SU-DHL-6 (cell line): ENCODE measurements at regions not wholly inside any gene's neighbourhood (a gene's known extent, or its start where the extent isn't known, plus 50 kb on each side); places are given as distances from the start of the nearest gene placed in this dataset.

Experiments used
- CTCF ChIP-seq: fragments of 200-600 bp; sonication (generic); IDR thresholded peaks from one replicate; pipeline ENCODE4 v1.5.1; 2017; ENCODE audit warnings: antibody characterized with exemption, mild to moderate bottlenecking, low read length, moderate library complexity; ENCODE audit not compliant: insufficient read depth, poor library complexity, severe bottlenecking
- EZH2phosphoT487 ChIP-seq: fragments of 200-600 bp; sonication (generic), shearing (Covaris generic); conservative IDR thresholded peaks from 2 replicates; pipeline ENCODE4 v1.6.1; 2018; ENCODE audit warnings: mild to moderate bottlenecking, antibody characterized with exemption, low read length, moderate library complexity, mixed read lengths

- TF ChIP-seq CTCF (no peak), EZH2phosphoT487 (no peak)
Measured at GRCh38 chr17:14972844-14973243, 292.3 kb downstream of the PMP22 start.
